ENCODE measurements at regions not wholly inside any gene's neighbourhood (a gene's known extent, or its start where the extent isn't known, plus 50 kb on each side); places are given as distances from the start of the nearest gene placed in this dataset.

DNA sequence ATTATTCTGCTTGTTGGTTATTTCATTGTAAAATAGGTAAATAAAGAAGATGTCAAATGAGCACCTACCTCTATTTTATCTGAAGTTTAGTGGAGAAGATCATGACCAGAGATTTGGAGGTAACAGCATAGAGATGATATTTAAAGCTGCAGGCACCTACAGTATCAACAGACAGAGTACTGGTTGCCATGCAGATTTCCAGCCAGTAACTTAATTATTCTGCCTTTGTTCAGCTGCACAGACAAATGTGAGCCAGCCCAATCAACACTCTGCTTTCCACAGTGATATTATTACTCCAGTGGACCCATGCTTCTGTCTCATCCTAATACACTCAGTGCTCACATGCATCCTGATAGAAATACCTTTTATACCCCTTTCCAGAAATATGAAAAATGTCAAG lies 348.5 kb upstream of the RGS6 start:
- TF ChIP-seq POLR2A (IDR thresholded peaks at IDR 0.05; ENCODE audit: low read length) (no peak), GATA1 (IDR thresholded peaks at IDR 0.05; ENCODE audit: low read depth, low read length) (no peak)

Data from erythroblast (primary cell).